Activated CD4-positive, alpha-beta T cell treated with anti-CD3 and anti-CD28 coated beads, Interleukin-2, amount 50 U/mL, for 4 hours (primary cell): ENCODE measurements at regions not wholly inside any gene's neighbourhood (a gene's known extent, or its start where the extent isn't known, plus 50 kb on each side); places are given as distances from the start of the nearest gene placed in this dataset.
A peak's percentile ranks its signal among the peaks of the same experiment; 100 is the strongest.

Experiments used
- DNase-seq, 2 experiments: peaks; one replicate each; pipeline ENCODE4 v3.0.0-alpha.2; 2020

GRCh38 chr14:96931751-96932150, 134.6 kb downstream of the VRK1 start:
- DNase-seq: no peak

- DNase-seq: no peak
These were observed 137.6 kb downstream of the VRK1 start for GRCh38 chr14:96934638-96935330.

- DNase-seq: no peak
These were observed 141.8 kb downstream of the VRK1 start for GRCh38 chr14:96938946-96939345.

GRCh38 chr14:96940009-96940408, 142.8 kb downstream of the VRK1 start:
- no peak for DNase-seq

- DNase-seq: no peak
These were observed 147.1 kb downstream of the VRK1 start for GRCh38 chr14:96944297-96944696.

- no peak for DNase-seq
These were observed 148.5 kb downstream of the VRK1 start for GRCh38 chr14:96945721-96946120.

- DNase-seq: no peak
These were observed 152.4 kb downstream of the VRK1 start for GRCh38 chr14:96949594-96949993.

- DNase-seq: no peak
These were observed 154.3 kb downstream of the VRK1 start for GRCh38 chr14:96951511-96951910.

GRCh38 chr14:96953087-96953874, 156.1 kb downstream of the VRK1 start:
- no peak for DNase-seq

- DNase-seq: no peak
These were observed 156.6 kb downstream of the VRK1 start for GRCh38 chr14:96953875-96954185.

GRCh38 chr14:96956464-96957239, 159.5 kb downstream of the VRK1 start:
- no peak for DNase-seq

- DNase-seq: no peak
These were observed 160.9 kb downstream of the VRK1 start for GRCh38 chr14:96958057-96958456.

- no peak for DNase-seq
These were observed 162.8 kb downstream of the VRK1 start for GRCh38 chr14:96959992-96960391.

- no peak for DNase-seq
These were observed 163.5 kb downstream of the VRK1 start for GRCh38 chr14:96960598-96961116.

GRCh38 chr14:96961895-96962294, 164.7 kb downstream of the VRK1 start:
- DNase-seq: no peak

- DNase-seq: peak in 1 of 2 experiments; percentile 5
These were observed 165.2 kb downstream of the VRK1 start for GRCh38 chr14:96962337-96962736.

- DNase-seq: no peak
These were observed 167.7 kb downstream of the VRK1 start for GRCh38 chr14:96964726-96965415.

- DNase-seq: no peak
These were observed 168.9 kb downstream of the VRK1 start for GRCh38 chr14:96965885-96966595.

GRCh38 chr14:96975116-96975515, 177.9 kb downstream of the VRK1 start:
- DNase-seq: no peak

GRCh38 chr14:96978525-96979272, 181.5 kb downstream of the VRK1 start:
- DNase-seq: no peak

- no peak for DNase-seq
These were observed 182.5 kb downstream of the VRK1 start for GRCh38 chr14:96979611-96980074.
